AG09319 (cell line): ENCODE measurements at regions not wholly inside any gene's neighbourhood (a gene's known extent, or its start where the extent isn't known, plus 50 kb on each side); places are given as distances from the start of the nearest gene placed in this dataset.

ENCODE experiments used
- DNase-seq: peaks from one replicate; pipeline ENCODE4 v3.0.0-alpha.2; 2010; ENCODE audit warnings: low read depth; ENCODE audit errors: extremely low read depth
- CTCF ChIP-seq: IDR thresholded peaks from 2 replicates; pipeline ENCODE4 v1.5.1; 2011; ENCODE audit warnings: low read depth, mild to moderate bottlenecking, inconsistent platforms, low read length, moderate library complexity

- no peak for DNase-seq
- no peak for TF ChIP-seq CTCF
Observed at GRCh38 chr4:14335872-14336271, 666.4 kb upstream of the CPEB2 start.

- no peak for TF ChIP-seq CTCF
Observed at GRCh38 chr4:14336656-14337055, 665.6 kb upstream of the CPEB2 start.

GRCh38 chr4:14337892-14338584, 664.2 kb upstream of the CPEB2 start:
- no peak for DNase-seq
- TF ChIP-seq CTCF, result no peak

More at GRCh38 chr4:14336656-14337055, 665.6 kb upstream of the CPEB2 start:
- DNase-seq, result no peak

- DNase-seq, result no peak
- TF ChIP-seq CTCF, result no peak
Observed at GRCh38 chr4:14338585-14339265, 663.6 kb upstream of the CPEB2 start.

GRCh38 chr4:14339715-14340114, 662.6 kb upstream of the CPEB2 start:
- no peak for TF ChIP-seq CTCF
- no peak for DNase-seq

GRCh38 chr4:14340321-14340720, 662.0 kb upstream of the CPEB2 start:
- no peak for TF ChIP-seq CTCF
- no peak for DNase-seq

- TF ChIP-seq CTCF, result no peak
Observed at GRCh38 chr4:14343961-14344360, 658.3 kb upstream of the CPEB2 start.

More at GRCh38 chr4:14343961-14344360, 658.3 kb upstream of the CPEB2 start:
- no peak for DNase-seq
